ENCODE measurements at regions not wholly inside any gene's neighbourhood (a gene's known extent, or its start where the extent isn't known, plus 50 kb on each side); places are given as distances from the start of the nearest gene placed in this dataset.

GRCh38 chr4:149175549-149175948 lies 640.1 kb downstream of the IQCM start:
- TF ChIP-seq CTCF (IDR thresholded peaks at IDR 0.05; ENCODE audit: borderline replicate concordance, extremely low read depth, low read length, poor library complexity, severe bottlenecking) (no peak), EZH2 (IDR thresholded peaks at IDR 0.05; ENCODE audit: borderline replicate concordance, low read depth, low read length, severe bottlenecking) (no peak)
